Activated T-helper 1 cell treated with anti-CD3 and anti-CD28 coated beads, Interleukin-12 subunit alpha, Interleukin-12 subunit beta, Interleukin-2, Interleukin-4 antibody, amounts not matched to agents 30 ng/mL and 10 ng/mL and 1 ng/mL, durations not matched to agents 14 hours and 24 hours and 36 hours (primary cell): ENCODE measurements at regions not wholly inside any gene's neighbourhood (a gene's known extent, or its start where the extent isn't known, plus 50 kb on each side); places are given as distances from the start of the nearest gene placed in this dataset.
A peak's percentile ranks its signal among the peaks of the same experiment; 100 is the strongest.

Experiments used
- DNase-seq: peaks from one replicate; pipeline ENCODE4 v3.0.0; 2021; ENCODE audit warnings: low spot score
- H3K27ac Mint-ChIP-seq: one replicate; pipeline ENCODE4 v1.8.0; 2021; ENCODE audit warnings: mild to moderate bottlenecking, mixed read lengths
- H3K27me3 Mint-ChIP-seq: one replicate; pipeline ENCODE4 v1.8.0; 2022; ENCODE audit warnings: mild to moderate bottlenecking, moderate library complexity, mixed read lengths; ENCODE audit not compliant: insufficient read depth
- H3K36me3 Mint-ChIP-seq: one replicate; pipeline ENCODE4 v1.8.0; 2021; ENCODE audit warnings: low read depth, mixed read lengths
- H3K4me1 Mint-ChIP-seq: one replicate; pipeline ENCODE4 v1.8.0; 2021; ENCODE audit warnings: low read depth, mixed read lengths
- H3K4me3 Mint-ChIP-seq: one replicate; pipeline ENCODE4 v1.8.0; 2021; ENCODE audit warnings: mild to moderate bottlenecking, moderate library complexity, mixed read lengths
- H3K9me3 Mint-ChIP-seq: one replicate; pipeline ENCODE4 v1.8.0; 2021; ENCODE audit warnings: mixed read lengths
- intact Hi-C: fragments of 100-400 bp; cut with micrococcal nuclease; formaldehyde crosslinking; loops from one replicate; pipeline ENCODE4 v1.15.1; 2024

DNA sequence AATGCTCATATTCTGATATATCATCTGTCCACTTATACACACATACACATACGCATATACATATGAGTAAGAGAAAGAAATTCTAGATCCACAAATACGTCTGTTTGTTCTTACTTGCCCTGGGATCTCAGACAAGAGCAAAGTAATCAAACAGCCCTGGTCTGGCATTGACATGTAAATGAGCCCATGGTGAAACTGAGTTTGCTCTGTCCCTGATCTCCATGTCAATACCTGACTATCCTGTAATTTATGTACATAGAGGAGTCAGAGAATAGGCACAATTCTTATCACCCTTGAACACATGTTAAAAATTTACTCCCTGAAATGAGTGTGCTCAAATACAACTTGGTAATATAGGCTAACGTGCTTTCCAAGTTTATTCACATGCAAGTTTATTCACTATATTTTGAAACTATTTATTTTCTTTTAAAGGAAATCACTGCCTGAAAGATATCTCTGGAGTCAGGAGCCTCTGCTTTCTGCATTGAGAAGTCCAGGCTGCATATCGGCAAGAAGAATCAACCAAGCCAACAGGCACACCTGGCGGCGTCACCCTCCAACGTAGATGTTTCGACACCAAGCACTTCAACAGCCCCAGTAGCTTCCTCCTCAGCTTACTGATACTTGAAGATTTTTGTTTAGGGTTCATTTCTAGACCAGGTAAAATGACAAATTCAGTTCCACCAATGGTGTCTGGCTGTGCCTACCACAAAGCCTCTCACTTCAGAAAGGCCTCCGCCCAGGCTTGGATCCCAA, 100.6 kb downstream of the CMPK2 start:
- intact Hi-C loops: no loop called here
- DNase-seq: no peak
- Mint-ChIP-seq H3K4me1 (no peaks in the 10 kb centered on the region), H3K4me3 (no peak overlapping the region), H3K27me3 (no peaks in the 10 kb centered on the region), H3K36me3 (no peaks in the 10 kb centered on the region), H3K27ac (no peak overlapping the region), H3K9me3 (no peaks in the 10 kb centered on the region)

DNA sequence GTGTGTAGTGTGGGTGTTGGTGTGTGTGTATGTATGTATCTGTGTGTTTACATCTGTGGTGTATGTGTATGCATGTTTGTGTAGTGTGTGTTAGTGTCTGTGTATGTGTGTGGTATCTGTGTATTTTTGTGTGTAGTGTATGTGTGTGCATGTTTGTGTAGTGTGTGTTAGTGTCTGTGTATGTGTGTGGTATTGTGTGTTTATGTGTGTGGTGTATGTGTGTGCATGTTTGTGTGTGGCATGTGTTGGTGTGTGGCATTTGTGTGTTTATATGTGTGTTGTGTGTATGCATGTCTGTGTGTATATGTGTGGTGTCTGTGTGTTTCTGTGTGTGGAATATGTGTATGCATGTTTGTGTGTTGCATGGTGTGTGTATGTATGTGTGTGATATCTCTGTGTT, 96.4 kb downstream of the CMPK2 start:
- intact Hi-C loops: no loop called here

DNA sequence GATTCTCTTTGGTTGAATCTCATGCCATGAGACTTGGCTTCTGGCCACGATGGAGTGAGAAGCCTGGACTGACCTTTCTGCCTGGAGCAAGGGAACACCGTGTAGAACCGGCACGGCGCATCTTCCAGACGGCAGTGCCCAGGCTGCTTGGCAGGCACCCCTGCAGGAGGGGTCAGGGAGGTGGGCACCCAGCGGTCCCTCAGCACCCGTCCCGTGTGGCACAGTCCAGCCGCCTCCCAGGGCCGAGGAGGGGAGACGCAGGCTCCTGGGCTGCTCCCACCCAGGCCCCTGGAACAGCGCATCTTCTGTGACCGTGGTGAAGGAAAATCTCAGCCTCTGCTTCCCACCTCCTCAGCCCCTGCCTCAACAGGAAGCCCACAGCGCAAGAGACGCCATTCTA, 95.7 kb downstream of the CMPK2 start:
- intact Hi-C loops: loop anchor here (5.0 kb wide), 1 partner anchor 668 kb away; no protein-coding TSS in a partner anchor

More for the DNA sequence above, 96.4 kb downstream of the CMPK2 start:
- Mint-ChIP-seq H3K27ac (no peak overlapping the region), H3K4me1 (no peaks in the 10 kb centered on the region), H3K4me3 (no peak overlapping the region), H3K27me3 (peaks cover 16% of the 10 kb centered on the region), H3K36me3 (no peaks in the 10 kb centered on the region), H3K9me3 (no peaks in the 10 kb centered on the region)
- DNase-seq: no peak

DNA sequence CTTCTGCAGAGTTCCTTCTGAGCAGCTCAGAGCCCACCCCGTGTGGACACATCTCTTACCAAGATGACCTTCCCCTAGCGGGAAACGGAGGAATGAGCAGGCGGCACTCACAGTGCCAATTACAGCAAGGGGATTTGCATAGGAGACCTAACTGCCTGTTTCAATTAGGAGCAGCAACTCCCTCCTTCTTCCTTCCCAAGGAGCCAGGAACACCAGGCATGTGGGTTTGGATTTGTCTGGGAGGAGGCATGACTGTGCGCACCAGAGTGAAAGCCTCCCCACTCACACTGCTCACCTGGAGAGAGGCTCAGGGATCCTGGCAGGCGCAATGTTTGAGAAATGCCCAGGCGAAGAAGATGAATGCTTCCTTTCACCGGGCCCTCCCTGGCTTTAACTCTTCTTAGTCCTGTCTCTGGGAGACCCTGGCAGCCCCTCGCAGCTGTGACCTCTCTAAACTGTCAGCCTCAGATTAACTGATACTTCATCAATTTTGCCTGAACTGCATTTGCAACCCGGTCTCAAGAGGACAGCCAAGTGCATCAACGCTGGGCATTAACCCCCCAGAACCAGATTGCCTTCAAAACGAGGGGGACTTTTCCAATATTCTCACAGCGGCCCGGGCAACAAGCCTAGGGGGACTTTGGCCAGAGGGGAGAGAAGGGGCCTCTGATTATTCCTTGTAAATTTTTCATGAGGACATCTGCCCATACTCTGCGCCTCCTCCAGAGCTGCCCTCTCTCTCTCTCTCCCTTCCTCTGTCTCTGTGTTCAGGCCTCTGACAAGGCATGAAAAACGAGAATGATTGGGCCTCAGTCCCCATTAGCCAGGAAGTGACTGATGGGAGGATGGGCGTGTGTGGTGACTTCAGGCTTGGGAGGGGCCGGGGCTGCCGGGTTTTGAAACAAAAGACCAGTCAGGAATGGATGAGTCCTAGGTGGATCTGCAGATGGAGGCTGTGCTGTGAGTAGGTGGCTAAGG, 93.8 kb downstream of the CMPK2 start:
- Mint-ChIP-seq H3K4me1 (no peaks in the 10 kb centered on the region), H3K27ac (no peak overlapping the region), H3K4me3 (no peak overlapping the region), H3K27me3 (peaks cover 19% of the 10 kb centered on the region), H3K9me3 (no peaks in the 10 kb centered on the region), H3K36me3 (no peaks in the 10 kb centered on the region)
- intact Hi-C loops: loop anchor here (5.0 kb wide), 1 partner anchor 670 kb away; no protein-coding TSS in a partner anchor
- no peak for DNase-seq

More for the DNA sequence above, 95.7 kb downstream of the CMPK2 start:
- no peaks in the 10 kb centered on the region for H3K9me3 Mint-ChIP-seq
- no peaks in the 10 kb centered on the region for H3K4me1 Mint-ChIP-seq
- no peak overlapping the region for H3K27ac Mint-ChIP-seq
- H3K4me3 Mint-ChIP-seq: no peak overlapping the region
- DNase-seq: no peak
- H3K27me3 Mint-ChIP-seq: peaks cover 16% of the 10 kb centered on the region
- H3K36me3 Mint-ChIP-seq: no peaks in the 10 kb centered on the region

DNA sequence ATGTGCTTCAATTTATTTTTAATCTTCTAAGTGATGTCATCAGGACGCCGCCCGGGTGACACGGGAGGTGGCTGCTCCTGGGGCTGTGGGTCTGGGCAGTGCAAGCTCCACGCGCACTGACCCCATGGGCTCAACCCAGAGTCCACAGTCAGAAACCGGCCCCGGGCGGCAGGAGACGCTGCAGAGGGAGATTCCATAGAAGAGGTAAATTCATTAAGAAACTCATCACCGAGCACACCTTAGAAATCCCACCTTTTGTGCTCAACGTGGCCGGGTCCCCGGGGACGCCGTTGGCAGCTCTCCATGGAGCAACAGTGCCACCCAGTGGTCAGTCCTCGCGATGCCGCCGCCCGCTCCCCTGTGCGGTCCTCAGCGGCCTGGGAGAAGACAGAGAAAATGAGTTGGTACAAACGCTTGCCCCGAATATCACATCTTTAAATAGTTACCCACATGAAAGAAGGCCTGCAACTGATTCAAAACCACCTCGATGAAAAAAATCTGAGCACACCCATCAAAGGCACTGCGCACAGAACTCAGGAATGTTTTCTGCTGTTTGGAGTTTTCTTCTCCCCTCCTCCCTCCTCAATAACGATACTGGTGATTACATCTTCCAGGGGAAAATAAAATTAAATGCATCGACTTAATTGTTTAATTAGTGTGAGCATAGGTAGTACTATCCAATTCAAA, 92.6 kb downstream of the CMPK2 start:
- peaks cover 23% of the 10 kb centered on the region for H3K27me3 Mint-ChIP-seq
- no peaks in the 10 kb centered on the region for H3K4me1 Mint-ChIP-seq
- H3K4me3 Mint-ChIP-seq: no peak overlapping the region
- no peaks in the 10 kb centered on the region for H3K9me3 Mint-ChIP-seq
- no peaks in the 10 kb centered on the region for H3K36me3 Mint-ChIP-seq
- peak; percentile 54 for DNase-seq
- intact Hi-C loops: loop anchor here (5.0 kb wide), 1 partner anchor 671 kb away; no protein-coding TSS in a partner anchor
- no peak overlapping the region for H3K27ac Mint-ChIP-seq

DNA sequence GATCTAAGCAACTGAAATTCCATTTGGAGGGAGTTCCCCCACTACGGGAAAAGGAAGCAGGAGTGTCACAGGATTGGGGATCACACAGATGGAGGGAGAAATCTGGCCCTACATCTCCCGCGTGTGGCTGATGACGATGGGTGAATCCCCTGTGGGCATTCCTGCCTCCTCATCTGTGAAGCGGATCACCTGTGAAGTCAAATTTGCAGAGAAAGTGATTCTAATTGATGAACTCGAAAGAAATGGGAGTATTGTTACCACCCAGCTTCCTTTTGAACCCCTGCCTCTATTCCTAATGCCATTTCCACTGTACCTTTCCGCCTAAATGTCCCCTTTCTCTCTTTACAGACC, 92.0 kb downstream of the CMPK2 start:
- peaks cover 23% of the 10 kb centered on the region for H3K27me3 Mint-ChIP-seq
- no peaks in the 10 kb centered on the region for H3K4me1 Mint-ChIP-seq
- no peaks in the 10 kb centered on the region for H3K9me3 Mint-ChIP-seq
- H3K27ac Mint-ChIP-seq: no peak overlapping the region
- intact Hi-C loops: loop anchor here (5.0 kb wide), 1 partner anchor 671 kb away; no protein-coding TSS in a partner anchor
- no peak overlapping the region for H3K4me3 Mint-ChIP-seq
- H3K36me3 Mint-ChIP-seq: no peaks in the 10 kb centered on the region
- no peak for DNase-seq

DNA sequence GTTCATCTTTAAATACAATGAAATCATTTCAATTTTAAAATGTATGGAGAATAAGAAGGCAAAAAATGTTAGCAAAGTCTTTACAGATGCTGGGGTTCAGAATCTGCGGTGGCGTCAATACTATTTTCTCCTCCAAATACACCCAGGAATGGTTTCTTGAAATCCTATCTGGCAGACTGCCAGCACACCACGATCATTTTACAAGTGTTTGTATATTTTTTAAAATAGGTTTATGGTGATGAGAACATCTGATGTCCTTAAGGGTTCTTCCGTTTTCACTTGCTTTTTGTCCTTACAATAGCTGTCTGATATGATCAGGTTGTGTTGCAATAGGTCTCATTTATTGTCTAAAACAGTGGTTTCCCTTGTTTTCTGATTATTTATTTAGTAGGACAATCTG, 89.6 kb downstream of the CMPK2 start:
- H3K4me3 Mint-ChIP-seq: no peak overlapping the region
- H3K4me1 Mint-ChIP-seq: peaks cover 5% of the 10 kb centered on the region
- no peak for DNase-seq
- H3K27ac Mint-ChIP-seq: no peak overlapping the region
- no peaks in the 10 kb centered on the region for H3K9me3 Mint-ChIP-seq
- intact Hi-C loops: no loop called here
- H3K36me3 Mint-ChIP-seq: no peaks in the 10 kb centered on the region
- peaks cover 23% of the 10 kb centered on the region for H3K27me3 Mint-ChIP-seq

DNA sequence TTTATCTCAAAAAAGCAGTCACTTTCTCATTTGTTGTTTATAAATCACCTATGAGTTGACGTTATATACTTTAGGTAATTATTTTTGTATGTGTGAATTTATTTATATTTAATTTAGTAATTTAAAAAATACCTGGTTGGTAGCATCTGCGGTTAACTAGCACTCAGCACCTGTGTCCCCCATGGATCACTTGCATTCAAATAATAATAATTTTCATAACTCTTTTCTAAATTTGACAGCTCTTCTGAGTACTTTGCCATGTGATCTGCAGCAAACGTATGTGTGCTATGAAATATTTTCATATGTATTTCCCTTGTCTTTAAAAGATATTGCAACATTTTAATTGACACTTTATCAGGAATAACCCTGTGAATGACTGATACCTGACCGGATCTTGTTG, 88.1 kb downstream of the CMPK2 start:
- Mint-ChIP-seq H3K27me3 (peaks cover 15% of the 10 kb centered on the region), H3K4me1 (peaks cover 7% of the 10 kb centered on the region), H3K36me3 (no peaks in the 10 kb centered on the region), H3K9me3 (no peaks in the 10 kb centered on the region), H3K4me3 (no peak overlapping the region), H3K27ac (no peak overlapping the region)
- DNase-seq: no peak
- intact Hi-C loops: no loop called here

DNA sequence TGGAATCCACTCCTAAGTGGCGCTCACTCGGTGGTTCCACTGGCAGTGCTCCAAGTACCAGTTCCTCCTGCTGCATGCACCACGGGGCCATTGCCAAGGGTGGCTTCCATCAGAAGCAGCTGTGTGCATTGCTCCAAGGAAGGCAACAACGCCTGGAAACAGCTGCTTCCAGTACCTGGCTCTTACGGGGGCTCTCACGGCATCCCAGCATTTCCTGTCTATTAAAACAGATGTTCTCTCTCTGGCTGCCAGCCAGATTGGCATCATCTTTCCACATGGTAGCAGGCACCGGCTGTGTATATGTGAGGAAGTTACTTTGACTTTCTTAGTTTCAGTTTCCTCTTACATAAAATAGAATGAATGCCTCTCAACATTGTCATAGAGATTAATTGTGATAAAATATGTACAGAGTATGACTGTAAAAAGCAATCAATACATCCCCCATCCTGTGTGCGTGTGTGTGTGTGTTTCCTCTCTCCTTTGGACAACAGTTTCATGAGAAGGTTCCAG, 84.9 kb downstream of the CMPK2 start:
- no peaks in the 10 kb centered on the region for H3K36me3 Mint-ChIP-seq
- intact Hi-C loops: no loop called here
- no peaks in the 10 kb centered on the region for H3K9me3 Mint-ChIP-seq
- H3K27ac Mint-ChIP-seq: no peak overlapping the region
- peaks cover 3% of the 10 kb centered on the region for H3K27me3 Mint-ChIP-seq
- no peak for DNase-seq
- no peak overlapping the region for H3K4me3 Mint-ChIP-seq
- peaks cover 7% of the 10 kb centered on the region for H3K4me1 Mint-ChIP-seq

DNA sequence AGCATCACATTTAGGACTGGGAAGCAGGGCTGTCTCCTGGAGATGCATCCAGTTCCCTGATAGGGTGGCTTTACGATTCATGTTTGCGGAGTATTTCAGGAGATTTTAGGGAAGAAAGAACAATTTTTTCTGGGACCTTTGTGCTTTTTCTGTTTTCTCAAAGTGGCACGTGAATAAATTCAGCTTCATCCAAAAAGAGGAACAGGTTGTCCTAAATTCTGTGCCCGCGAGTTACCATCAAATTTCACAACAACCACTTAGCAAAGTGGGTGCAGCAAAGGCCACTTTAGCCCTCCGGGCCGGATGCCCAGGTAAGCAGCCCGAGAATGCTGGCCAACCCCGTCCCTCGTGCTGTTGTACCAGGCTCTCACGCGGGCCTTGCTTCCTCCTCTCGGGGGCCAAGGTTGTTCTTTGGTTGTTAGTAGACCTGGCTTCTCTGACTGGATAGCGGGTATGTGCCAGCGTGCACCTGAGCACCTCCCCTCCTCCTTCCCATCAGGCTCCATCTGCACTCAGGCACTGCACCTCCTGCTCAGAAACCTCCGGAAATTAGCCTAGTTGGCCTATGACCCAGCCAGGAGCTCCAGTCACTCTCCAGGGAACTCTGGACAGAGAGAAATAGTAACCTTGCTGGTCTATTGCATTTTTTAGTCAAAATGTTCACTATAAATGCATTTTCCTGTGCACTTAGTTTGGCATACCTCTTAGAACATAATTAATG, 83.0 kb downstream of the CMPK2 start:
- H3K4me3 Mint-ChIP-seq: no peak overlapping the region
- H3K27ac Mint-ChIP-seq: no peak overlapping the region
- peaks cover 3% of the 10 kb centered on the region for H3K27me3 Mint-ChIP-seq
- peaks cover 7% of the 10 kb centered on the region for H3K4me1 Mint-ChIP-seq
- DNase-seq: no peak
- H3K36me3 Mint-ChIP-seq: no peaks in the 10 kb centered on the region
- H3K9me3 Mint-ChIP-seq: no peaks in the 10 kb centered on the region
- intact Hi-C loops: no loop called here

DNA sequence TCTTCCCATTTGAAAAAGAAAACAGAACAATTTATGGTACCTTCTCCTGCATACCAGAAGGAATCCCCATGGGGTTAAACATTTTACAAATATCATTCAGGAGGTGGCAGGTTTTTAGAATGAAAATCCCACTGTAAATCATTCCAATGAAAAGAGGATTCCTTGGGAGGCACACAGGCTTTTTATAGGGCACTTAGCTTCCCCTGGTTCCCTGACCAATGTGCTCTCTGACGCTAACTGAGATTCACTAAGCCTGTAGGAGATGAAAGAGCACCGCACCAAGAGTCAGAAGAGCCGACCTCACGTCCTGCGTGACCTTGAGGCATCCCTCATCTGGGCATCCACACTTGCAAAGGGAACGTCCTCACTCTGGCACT, 82.5 kb downstream of the CMPK2 start:
- H3K4me1 Mint-ChIP-seq: peaks cover 7% of the 10 kb centered on the region
- no peak overlapping the region for H3K4me3 Mint-ChIP-seq
- no peaks in the 10 kb centered on the region for H3K9me3 Mint-ChIP-seq
- no peak for DNase-seq
- no peak overlapping the region for H3K27ac Mint-ChIP-seq
- H3K27me3 Mint-ChIP-seq: no peaks in the 10 kb centered on the region
- H3K36me3 Mint-ChIP-seq: no peaks in the 10 kb centered on the region
- intact Hi-C loops: no loop called here

DNA sequence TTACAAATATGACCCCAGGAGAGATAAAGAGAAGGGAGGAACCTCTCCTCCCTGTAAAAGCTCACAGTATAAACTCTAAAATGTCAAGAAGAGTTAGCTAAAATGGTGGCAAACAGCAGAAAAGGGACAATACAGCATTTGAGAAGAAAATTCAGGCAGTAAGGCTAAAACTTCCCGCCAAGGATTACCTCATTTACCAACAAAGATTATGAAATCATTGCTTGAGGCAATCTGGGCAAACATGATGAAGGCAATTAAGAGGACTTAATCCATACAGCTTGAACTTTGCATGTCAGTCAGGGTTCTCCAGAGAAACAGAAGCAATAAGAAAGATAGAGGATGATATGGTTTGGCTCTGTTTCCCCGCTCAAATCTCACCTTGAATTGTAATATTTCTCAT, 81.4 kb downstream of the CMPK2 start:
- Mint-ChIP-seq H3K27ac (no peak overlapping the region), H3K4me1 (peaks cover 7% of the 10 kb centered on the region), H3K27me3 (peaks cover 2% of the 10 kb centered on the region), H3K36me3 (no peaks in the 10 kb centered on the region), H3K4me3 (no peak overlapping the region), H3K9me3 (no peaks in the 10 kb centered on the region)
- no peak for DNase-seq
- intact Hi-C loops: no loop called here
